IMR-90 (cell line): ENCODE measurements at regions not wholly inside any gene's neighbourhood (a gene's known extent, or its start where the extent isn't known, plus 50 kb on each side); places are given as distances from the start of the nearest gene placed in this dataset.

Experiments used
- ATAC-seq: fragments of 200-7000 bp; cut with Tn5 transposase; 2 replicates; pipeline ENCODE4 v1.9.1; 2020; ENCODE audit warnings: low read depth, mild to moderate bottlenecking, moderate library complexity
- BruUV-seq: library from RNA; stranded (reverse); fragments of 400-500 nt; replicated peaks from 2 replicates; lab custom pipeline; 2021; lab: Mats Ljungman, UMichigan
- CTCF ChIA-PET: fragments of 300-600 bp; formaldehyde crosslinking; extraction: SDS; loops from one replicate; lab custom pipeline; 2021; ENCODE audit warnings: antibody characterized with exemption; lab: Yijun Ruan, JAX
- POLR2A ChIA-PET: fragments of 300-600 bp; sonication (Branson Sonifier 250); formaldehyde crosslinking; loops from one replicate; lab custom pipeline; 2022; ENCODE audit warnings: antibody characterized with exemption; ENCODE audit not compliant: unreplicated experiment; lab: Charles Lee
- DNase-seq: peaks from one replicate; pipeline ENCODE4 v3.0.0; 2013
- H2AFZ ChIP-seq: replicated peaks from 2 replicates; pipeline ENCODE3; 2013; ENCODE audit warnings: low read length, mild to moderate bottlenecking; ENCODE audit not compliant: poor library complexity
- H2AK5ac ChIP-seq: 2 replicates; pipeline ENCODE4 v1.6.1; 2013; ENCODE audit warnings: low read depth, low read length, inconsistent platforms
- H2AK9ac ChIP-seq: replicated peaks from 2 replicates; pipeline ENCODE3; 2013; ENCODE audit warnings: mild to moderate bottlenecking, low read depth, low read length, moderate library complexity; ENCODE audit not compliant: poor library complexity
- H2BK120ac ChIP-seq: 2 replicates; pipeline ENCODE4 v1.6.1; 2013; ENCODE audit warnings: low read depth, low read length, inconsistent platforms
- H2BK15ac ChIP-seq: 3 replicates; pipeline ENCODE4 v1.6.1; 2013; ENCODE audit warnings: low read depth, low read length, inconsistent platforms
- H2BK20ac ChIP-seq: 2 replicates; pipeline ENCODE4 v1.6.1; 2013; ENCODE audit warnings: low read depth, mild to moderate bottlenecking, inconsistent platforms, low read length, moderate library complexity
- H2BK5ac ChIP-seq: 2 replicates; pipeline ENCODE4 v1.6.1; 2013; ENCODE audit warnings: mild to moderate bottlenecking, low read depth, low read length, inconsistent platforms; ENCODE audit not compliant: poor library complexity, severe bottlenecking
- H3K14ac ChIP-seq: replicated peaks from 2 replicates; pipeline ENCODE4 v1.6.1; 2013; ENCODE audit warnings: low read depth, low read length, inconsistent platforms
- H3K18ac ChIP-seq: 2 replicates; pipeline ENCODE4 v1.6.1; 2013; ENCODE audit warnings: low read depth, low read length, control low read depth
- H3K23ac ChIP-seq: 2 replicates; pipeline ENCODE4 v1.6.1; 2013; ENCODE audit warnings: low read depth, low read length, inconsistent platforms
- H3K27ac ChIP-seq: 2 replicates; pipeline ENCODE4 v1.5.1; 2013; ENCODE audit warnings: mild to moderate bottlenecking, control low read depth, low read length; ENCODE audit not compliant: insufficient read depth
- H3K27me3 ChIP-seq: 2 replicates; pipeline ENCODE4 v1.6.1; 2013; ENCODE audit warnings: low read length; ENCODE audit not compliant: control insufficient read depth, insufficient read depth
- H3K36me3 ChIP-seq: 2 replicates; pipeline ENCODE4 v1.6.1; 2013; ENCODE audit warnings: low read length, mixed read lengths; ENCODE audit not compliant: control insufficient read depth, insufficient read depth
- H3K4ac ChIP-seq: 2 replicates; pipeline ENCODE4 v1.6.1; 2013; ENCODE audit warnings: low read depth, low read length, inconsistent platforms
- H3K4me1 ChIP-seq: 2 replicates; pipeline ENCODE4 v1.6.1; 2013; ENCODE audit warnings: low read length, mixed read lengths; ENCODE audit not compliant: control insufficient read depth, insufficient read depth
- H3K4me2 ChIP-seq: 2 replicates; pipeline ENCODE4 v1.6.1; 2013; ENCODE audit warnings: low read depth, mild to moderate bottlenecking, control low read depth, low read length, moderate library complexity
- H3K4me3 ChIP-seq: 2 replicates; pipeline ENCODE4 v1.5.1; 2013; ENCODE audit warnings: low read depth, mild to moderate bottlenecking, control low read depth, low read length, moderate library complexity; ENCODE audit not compliant: insufficient read depth
- H3K56ac ChIP-seq: 2 replicates; pipeline ENCODE4 v1.6.1; 2013; ENCODE audit warnings: low read length, inconsistent platforms; ENCODE audit not compliant: insufficient read depth; ENCODE audit errors: extremely low read depth
- H3K79me1 ChIP-seq, 2 experiments: 2 replicates each; pipeline ENCODE4 v1.6.1; 2013; ENCODE audit warnings: low read length in 2 of 2, inconsistent platforms in 1 of 2, low read depth in 1 of 2
- H3K9ac ChIP-seq: 2 replicates; pipeline ENCODE4 v1.6.1; 2013; ENCODE audit warnings: low read depth, low read length, control low read depth
- H3K9me1 ChIP-seq: 2 replicates; pipeline ENCODE4 v1.6.1; 2013; ENCODE audit warnings: low read length, inconsistent platforms; ENCODE audit not compliant: insufficient read depth
- H3K9me3 ChIP-seq: 2 replicates; pipeline ENCODE4 v1.6.1; 2013; ENCODE audit warnings: low read length; ENCODE audit not compliant: control insufficient read depth, insufficient read depth
- H4K20me1 ChIP-seq: 2 replicates; pipeline ENCODE4 v1.6.1; 2013; ENCODE audit warnings: low read length, inconsistent platforms; ENCODE audit not compliant: insufficient read depth
- H4K5ac ChIP-seq: 2 replicates; pipeline ENCODE4 v1.6.1; 2013; ENCODE audit warnings: mild to moderate bottlenecking, low read depth, low read length, control low read depth
- H4K8ac ChIP-seq, 2 experiments: 2 replicates each; pipeline ENCODE4 v1.6.1; 2013; ENCODE audit warnings: low read depth in 2 of 2, low read length in 2 of 2, control low read depth in 1 of 2, inconsistent platforms in 1 of 2
- H4K91ac ChIP-seq: 2 replicates; pipeline ENCODE4 v1.6.1; 2013; ENCODE audit warnings: low read depth, low read length, inconsistent platforms; ENCODE audit not compliant: insufficient read depth
- CEBPB ChIP-seq: IDR thresholded peaks from 2 replicates; pipeline ENCODE4 v1.6.1; 2012; ENCODE audit warnings: low read depth, low read length, improper control_type of control experiment
- CHD1 ChIP-seq: IDR thresholded peaks from 2 replicates; pipeline ENCODE4 v1.6.1; 2012; ENCODE audit warnings: low read depth, low read length, improper control_type of control experiment
- MAFK ChIP-seq: IDR thresholded peaks from 2 replicates; pipeline ENCODE4 v1.6.1; 2012; ENCODE audit warnings: low read depth, low read length, improper control_type of control experiment
- MAZ ChIP-seq: IDR thresholded peaks from 2 replicates; pipeline ENCODE4 v1.6.1; 2012; ENCODE audit warnings: low read depth, mild to moderate bottlenecking, low read length, improper control_type of control experiment, moderate library complexity, borderline replicate concordance
- NFE2L2 ChIP-seq: fragments of 150-350 bp; IDR thresholded peaks from 2 replicates; pipeline ENCODE4 v1.6.1; 2016; ENCODE audit warnings: low read depth, mild to moderate bottlenecking, low read length
- POLR2A ChIP-seq: IDR thresholded peaks from 2 replicates; pipeline ENCODE4 v1.6.1; 2012; ENCODE audit warnings: mild to moderate bottlenecking, low read depth, low read length
- RFX5 ChIP-seq: IDR thresholded peaks from 2 replicates; pipeline ENCODE4 v1.8.0; 2012; ENCODE audit warnings: low read depth, mild to moderate bottlenecking, low read length, moderate library complexity
- WGBS, 2 experiments: methylation state at CpG; one replicate each; pipeline versions ENCODE4 v1.1.5 to v1.1.7; 2013; ENCODE audit warnings: missing lambda C conversion rate in 2 of 2; ENCODE audit not compliant: insufficient read length in 1 of 2; ENCODE audit errors: extremely low coverage in 2 of 2; 5-methylcytosine and 5-hydroxymethylcytosine counted together
- dilution Hi-C: fragments of 300-500 bp; cut with HindIII; formaldehyde crosslinking; loops from one replicate; pipeline ENCODE4 v1.14.3; 2018; ENCODE audit warnings: low sequenced_read_pairs; ENCODE audit not compliant: unreplicated experiment
- in situ Hi-C: fragments of 300-500 bp; cut with MboI; formaldehyde crosslinking; loops from 3 replicates; pipeline ENCODE4 v1.14.3; 2019; ENCODE audit warnings: low sequenced_read_pairs, inconsistent platforms, mixed read lengths
- intact Hi-C: fragments of 100-400 bp; cut with micrococcal nuclease; formaldehyde crosslinking; loops from 2 replicates; pipeline ENCODE4 v1.10.0; 2022
- TF ChIP-seq, protein P1 (sequence below): conservative IDR thresholded peaks from 2 replicates; pipeline ENCODE4 v1.5.1; 2012; ENCODE audit warnings: mild to moderate bottlenecking, low read depth, low read length, improper control_type of control experiment

DNA sequence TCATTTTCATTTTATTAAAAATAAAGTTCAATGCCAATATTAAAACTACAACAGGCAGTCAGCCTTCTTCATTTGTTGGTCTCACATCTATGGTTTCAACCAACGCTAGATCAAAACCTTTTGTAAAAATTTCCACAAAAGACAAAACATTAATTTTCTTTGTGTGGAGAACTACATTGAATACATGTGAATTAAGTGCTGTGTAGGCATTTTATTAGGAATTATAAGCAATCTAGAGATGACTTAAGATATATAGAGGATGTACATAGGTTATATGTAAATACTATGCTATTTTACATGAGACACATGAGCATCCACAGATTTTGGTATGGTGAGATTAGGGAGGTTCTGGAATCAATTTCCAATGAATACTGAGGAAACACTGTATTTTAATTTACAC is 94.2 kb downstream of the CYLC2 start:
- H3K4me2 ChIP-seq = no peak overlapping the region
- H3K9me1 ChIP-seq = no peaks in the 10 kb centered on the region
- in situ Hi-C loops = no loop called here
- CTCF ChIA-PET = no interaction called here
- no peak overlapping the region for H2AK9ac ChIP-seq
- no peak overlapping the region for H2AFZ ChIP-seq
- H4K8ac ChIP-seq = no peak overlapping the region
- H3K14ac ChIP-seq = no peak overlapping the region
- no peak overlapping the region for H4K91ac ChIP-seq
- H3K56ac ChIP-seq = no peak overlapping the region
- H3K79me1 ChIP-seq = no peaks in the 10 kb centered on the region
- H4K20me1 ChIP-seq = no peaks in the 10 kb centered on the region
- no peak overlapping the region for H4K5ac ChIP-seq
- no TSS peak for BruUV-seq
- H2BK20ac ChIP-seq = no peak overlapping the region
- H3K4ac ChIP-seq = no peak overlapping the region
- H2AK5ac ChIP-seq = no peak overlapping the region
- no peak overlapping the region for H3K23ac ChIP-seq
- H3K18ac ChIP-seq = no peak overlapping the region
- no peak overlapping the region for H3K4me3 ChIP-seq
- intact Hi-C loops = no loop called here
- no peak overlapping the region for H3K27ac ChIP-seq
- no peak overlapping the region for H3K9ac ChIP-seq
- H2BK120ac ChIP-seq = no peak overlapping the region
- TF ChIP-seq CEBPB = no peak
- TF ChIP-seq, protein P1, sequence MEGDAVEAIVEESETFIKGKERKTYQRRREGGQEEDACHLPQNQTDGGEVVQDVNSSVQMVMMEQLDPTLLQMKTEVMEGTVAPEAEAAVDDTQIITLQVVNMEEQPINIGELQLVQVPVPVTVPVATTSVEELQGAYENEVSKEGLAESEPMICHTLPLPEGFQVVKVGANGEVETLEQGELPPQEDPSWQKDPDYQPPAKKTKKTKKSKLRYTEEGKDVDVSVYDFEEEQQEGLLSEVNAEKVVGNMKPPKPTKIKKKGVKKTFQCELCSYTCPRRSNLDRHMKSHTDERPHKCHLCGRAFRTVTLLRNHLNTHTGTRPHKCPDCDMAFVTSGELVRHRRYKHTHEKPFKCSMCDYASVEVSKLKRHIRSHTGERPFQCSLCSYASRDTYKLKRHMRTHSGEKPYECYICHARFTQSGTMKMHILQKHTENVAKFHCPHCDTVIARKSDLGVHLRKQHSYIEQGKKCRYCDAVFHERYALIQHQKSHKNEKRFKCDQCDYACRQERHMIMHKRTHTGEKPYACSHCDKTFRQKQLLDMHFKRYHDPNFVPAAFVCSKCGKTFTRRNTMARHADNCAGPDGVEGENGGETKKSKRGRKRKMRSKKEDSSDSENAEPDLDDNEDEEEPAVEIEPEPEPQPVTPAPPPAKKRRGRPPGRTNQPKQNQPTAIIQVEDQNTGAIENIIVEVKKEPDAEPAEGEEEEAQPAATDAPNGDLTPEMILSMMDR = no peak
- TF ChIP-seq NFE2L2 = no peak
- TF ChIP-seq POLR2A = no peak
- TF ChIP-seq RFX5 = no peak
- TF ChIP-seq MAFK = peak; percentile 69
- no peak for TF ChIP-seq MAZ
- TF ChIP-seq CHD1 = no peak
- H3K36me3 ChIP-seq = no peaks in the 10 kb centered on the region
- WGBS, 2 experiments = no CpG with 5 or more reads among the region's 1 CpG
- no peak for ATAC-seq
- no peaks in the 10 kb centered on the region for H3K4me1 ChIP-seq
- POLR2A ChIA-PET = no interaction called here
- H3K27me3 ChIP-seq = no peaks in the 10 kb centered on the region
- H3K9me3 ChIP-seq = peaks cover 7% of the 10 kb centered on the region
- no peak overlapping the region for H2BK5ac ChIP-seq
- H2BK15ac ChIP-seq = no peak overlapping the region
- dilution Hi-C loops = no loop called here
- no peak for DNase-seq
